Hepatocyte (in vitro differentiated cells): ENCODE measurements at regions not wholly inside any gene's neighbourhood (a gene's known extent, or its start where the extent isn't known, plus 50 kb on each side); places are given as distances from the start of the nearest gene placed in this dataset.

ENCODE experiments used
- DNase-seq: peaks from one replicate; pipeline ENCODE4 v3.0.0-alpha.2; 2016; ENCODE audit warnings: low spot score
- H2AFZ ChIP-seq: fragments of 200-600 bp; sonication (generic); 2 replicates; pipeline ENCODE4 v1.6.0; 2016; ENCODE audit warnings: antibody characterized with exemption, mild to moderate bottlenecking
- H3K27ac ChIP-seq: fragments of 200-600 bp; sonication (generic); 2 replicates; pipeline ENCODE4 v1.5.1; 2016; ENCODE audit warnings: mild to moderate bottlenecking
- H3K27me3 ChIP-seq: fragments of 200-600 bp; sonication (generic); 2 replicates; pipeline ENCODE4 v1.6.1; 2016
- H3K36me3 ChIP-seq: fragments of 200-600 bp; sonication (generic); replicated peaks from 2 replicates; pipeline ENCODE4 v1.5.1; 2016; ENCODE audit warnings: low read depth; ENCODE audit not compliant: insufficient read depth
- H3K4me1 ChIP-seq: fragments of 200-600 bp; sonication (generic); 2 replicates; pipeline ENCODE4 v1.5.1; 2016; ENCODE audit warnings: mild to moderate bottlenecking, moderate library complexity; ENCODE audit not compliant: insufficient read depth
- H3K4me2 ChIP-seq: fragments of 200-600 bp; sonication (generic); 2 replicates; pipeline ENCODE4 v1.6.0; 2016
- H3K4me3 ChIP-seq: fragments of 200-600 bp; sonication (generic); 2 replicates; pipeline ENCODE4 v1.5.1; 2016; ENCODE audit warnings: mild to moderate bottlenecking
- H3K79me2 ChIP-seq: fragments of 200-600 bp; sonication (generic); 2 replicates; pipeline ENCODE4 v1.6.0; 2017; ENCODE audit warnings: mild to moderate bottlenecking
- H3K9me2 ChIP-seq: fragments of 200-600 bp; sonication (generic); replicated peaks from 2 replicates; pipeline ENCODE4 v1.6.0; 2017; ENCODE audit warnings: mild to moderate bottlenecking; ENCODE audit not compliant: insufficient read depth
- H3K9me3 ChIP-seq: fragments of 200-600 bp; sonication (generic); 2 replicates; pipeline ENCODE4 v1.5.1; 2016; ENCODE audit warnings: low read depth, mild to moderate bottlenecking
- H4K20me1 ChIP-seq: fragments of 200-600 bp; sonication (generic); 2 replicates; pipeline ENCODE4 v1.6.0; 2016; ENCODE audit warnings: mild to moderate bottlenecking; ENCODE audit not compliant: insufficient read depth, poor library complexity, severe bottlenecking
- CTCF ChIP-seq: fragments of 200-600 bp; sonication (generic); IDR thresholded peaks from 2 replicates; pipeline ENCODE4 v1.5.1; 2016; ENCODE audit warnings: antibody characterized with exemption, mild to moderate bottlenecking; ENCODE audit not compliant: poor library complexity
- EZH2 ChIP-seq: fragments of 200-600 bp; sonication (generic); IDR thresholded peaks from 2 replicates; pipeline ENCODE4 v1.6.1; 2016; ENCODE audit warnings: antibody characterized with exemption, mild to moderate bottlenecking, borderline replicate concordance
- EZH2phosphoT487 ChIP-seq: fragments of 200-600 bp; sonication (generic); IDR thresholded peaks from one replicate; pipeline ENCODE4 v1.6.1; 2018; ENCODE audit warnings: antibody characterized with exemption, mild to moderate bottlenecking, low read depth, moderate library complexity; ENCODE audit not compliant: unreplicated experiment, severe bottlenecking
- WGBS: methylation state at CpG from one replicate; pipeline ENCODE4 v1.1.6; 2016; ENCODE audit warnings: low lambda C conversion rate; ENCODE audit errors: missing lambda C conversion rate; 5-methylcytosine and 5-hydroxymethylcytosine counted together

DNA sequence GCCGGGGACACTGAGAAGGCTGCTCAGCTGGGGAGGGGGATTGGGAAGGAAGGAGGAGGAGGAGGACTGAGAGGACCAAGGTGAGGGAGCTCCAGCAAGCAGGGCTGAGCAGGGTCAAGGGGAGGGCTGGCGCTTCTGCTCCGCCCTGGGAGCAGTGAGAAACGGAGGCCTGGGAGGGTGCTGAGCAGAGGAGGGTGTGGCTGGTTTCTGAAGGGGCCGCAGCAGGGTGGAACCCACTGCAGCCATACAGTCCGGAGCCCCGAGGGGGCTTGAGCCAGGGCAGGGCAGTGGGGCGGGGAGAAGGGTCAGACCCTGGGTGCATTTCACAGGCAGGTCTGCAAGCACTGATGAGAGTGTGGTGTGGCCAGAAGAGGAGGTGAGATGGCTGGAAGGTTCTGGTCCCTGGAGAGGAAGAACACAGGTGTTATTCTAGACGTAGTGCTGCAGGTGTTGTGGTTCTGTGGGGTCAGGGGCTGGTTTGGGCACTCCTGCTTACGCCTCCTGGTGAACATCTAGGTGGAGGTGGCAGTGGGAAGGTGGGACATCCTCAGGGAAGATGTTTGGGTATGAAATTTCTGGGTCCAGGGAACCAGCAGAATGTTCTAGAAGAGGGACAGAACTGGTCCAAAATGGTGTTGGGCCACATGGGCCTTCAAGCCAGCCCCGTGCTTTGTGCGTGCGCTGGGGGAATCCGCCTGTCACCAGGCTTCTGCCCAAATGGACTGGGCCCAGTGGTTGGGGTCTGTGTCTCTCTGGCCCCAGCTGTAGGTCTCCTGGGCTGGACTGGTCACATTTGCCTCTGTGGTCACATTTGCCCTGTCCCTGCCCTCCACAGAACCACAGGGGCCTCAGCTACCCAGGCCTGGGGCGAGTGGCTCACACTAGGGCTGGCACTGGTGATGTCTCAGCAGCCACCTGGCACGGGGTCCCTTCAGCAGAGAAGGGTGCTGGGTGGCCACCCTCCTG, 714.7 kb downstream of the BRD1 start:
- no peak for DNase-seq
- H3K36me3 ChIP-seq: no peaks in the 10 kb centered on the region
- no peaks in the 10 kb centered on the region for H3K9me3 ChIP-seq
- H3K4me2 ChIP-seq: no peak overlapping the region
- no peak overlapping the region for H3K4me3 ChIP-seq
- no peak for TF ChIP-seq EZH2
- TF ChIP-seq CTCF: no peak
- TF ChIP-seq EZH2phosphoT487: no peak
- no peaks in the 10 kb centered on the region for H3K27me3 ChIP-seq
- no peaks in the 10 kb centered on the region for H3K9me2 ChIP-seq
- 89% methylated on average over 14 of the region's 16 CpGs for WGBS
- H3K79me2 ChIP-seq: no peaks in the 10 kb centered on the region
- H3K27ac ChIP-seq: no peak overlapping the region
- H3K4me1 ChIP-seq: no peaks in the 10 kb centered on the region
- no peaks in the 10 kb centered on the region for H4K20me1 ChIP-seq
- H2AFZ ChIP-seq: no peak overlapping the region

DNA sequence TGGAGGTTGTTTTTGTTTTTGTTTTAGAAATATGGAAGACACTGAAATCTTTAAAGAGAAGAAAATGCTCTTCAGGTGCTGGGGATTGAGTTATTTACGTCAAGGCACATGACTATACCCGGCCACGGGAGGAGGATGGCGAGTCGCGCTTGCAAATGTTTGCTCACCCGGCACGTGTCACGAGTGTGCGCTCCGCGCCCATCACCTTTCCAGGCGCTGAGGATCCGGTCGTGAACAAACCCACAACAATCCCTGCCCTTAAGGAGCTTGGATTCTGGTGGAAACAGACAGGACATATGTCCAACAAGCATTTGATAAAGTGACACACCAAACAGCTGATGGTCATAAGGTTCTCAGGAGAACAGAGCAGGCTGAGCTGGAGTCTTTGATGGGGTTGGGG, 715.5 kb downstream of the BRD1 start:
- no peaks in the 10 kb centered on the region for H4K20me1 ChIP-seq
- H3K27ac ChIP-seq: no peak overlapping the region
- H3K4me2 ChIP-seq: no peak overlapping the region
- H3K4me3 ChIP-seq: no peak overlapping the region
- H3K36me3 ChIP-seq: no peaks in the 10 kb centered on the region
- no peaks in the 10 kb centered on the region for H3K9me3 ChIP-seq
- H3K79me2 ChIP-seq: no peaks in the 10 kb centered on the region
- no peak overlapping the region for H2AFZ ChIP-seq
- 95% methylated on average over 15 of the region's 15 CpGs for WGBS
- H3K27me3 ChIP-seq: no peaks in the 10 kb centered on the region
- no peaks in the 10 kb centered on the region for H3K9me2 ChIP-seq
- TF ChIP-seq EZH2 (no peak), CTCF (no peak), EZH2phosphoT487 (no peak)
- DNase-seq: no peak
- H3K4me1 ChIP-seq: no peaks in the 10 kb centered on the region

DNA sequence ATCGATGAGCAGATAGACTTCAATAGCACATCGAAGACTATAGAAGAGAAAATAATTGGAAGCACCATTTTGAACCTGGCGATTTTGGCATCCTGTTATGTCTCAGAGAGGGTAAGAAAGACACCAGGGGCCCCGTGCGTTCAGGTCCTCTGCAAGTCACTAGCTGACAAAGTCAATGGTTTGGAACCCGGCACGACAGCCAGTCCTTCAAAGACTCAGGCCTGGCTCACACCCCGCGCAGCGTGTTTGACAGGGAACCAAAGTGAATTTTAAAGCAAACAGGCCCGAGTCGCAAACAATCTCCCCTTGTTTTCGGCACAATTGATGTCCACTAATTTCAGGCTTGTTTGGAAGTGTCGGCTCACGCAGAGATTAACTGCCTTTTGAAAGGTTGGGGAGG, 716.6 kb downstream of the BRD1 start:
- H2AFZ ChIP-seq: no peak overlapping the region
- H3K4me2 ChIP-seq: no peak overlapping the region
- H3K4me1 ChIP-seq: no peaks in the 10 kb centered on the region
- H3K36me3 ChIP-seq: no peaks in the 10 kb centered on the region
- WGBS: 86% methylated on average over 15 of the region's 15 CpGs
- H3K79me2 ChIP-seq: no peaks in the 10 kb centered on the region
- no peaks in the 10 kb centered on the region for H3K27me3 ChIP-seq
- no peak for TF ChIP-seq CTCF
- TF ChIP-seq EZH2phosphoT487: no peak
- TF ChIP-seq EZH2: no peak
- no peaks in the 10 kb centered on the region for H3K9me2 ChIP-seq
- no peak overlapping the region for H3K4me3 ChIP-seq
- no peaks in the 10 kb centered on the region for H4K20me1 ChIP-seq
- no peak overlapping the region for H3K27ac ChIP-seq
- H3K9me3 ChIP-seq: no peaks in the 10 kb centered on the region
- no peak for DNase-seq
